ENCODE measurements at regions not wholly inside any gene's neighbourhood (a gene's known extent, or its start where the extent isn't known, plus 50 kb on each side); places are given as distances from the start of the nearest gene placed in this dataset.
"Not testable (repeated sequence)": the region's sequence is repeated elsewhere in the genome, so short reads cannot be mapped to it uniquely, and the experiment has no call there.

- no peaks in the 10 kb centered on the region for H3K36me3 ChIP-seq (ENCODE audit: control insufficient read depth in 1 of 2, insufficient read depth in 2 of 2, low read length in 2 of 2)
- no peak for TF ChIP-seq EGR1 (IDR thresholded peaks at IDR 0.05; ENCODE audit: low read depth)
- ChIA-PET CTCF (no interaction called here), RAD21 (ENCODE audit: low non-redundant PET in 1 of 2, low total read pairs in 2 of 2, uncharacterized antibody in 2 of 2, unreplicated experiment in 2 of 2) (no interaction called here), POLR2A (no interaction called here)
- no peak overlapping the region for H2AFZ ChIP-seq (ENCODE audit: low read depth, low read length, poor library complexity, severe bottlenecking)
- no peaks in the 10 kb centered on the region for H3K4me1 ChIP-seq (ENCODE audit: control insufficient read depth in 1 of 2, insufficient read depth in 2 of 2, low read length in 2 of 2)
- H3K27me3 ChIP-seq (ENCODE audit: insufficient read depth, low read length), result no peaks in the 10 kb centered on the region
- no TSS peak for BruUV-seq (replicated peaks)
- no peaks in the 10 kb centered on the region for H3K9me3 ChIP-seq (ENCODE audit: control insufficient read depth in 1 of 2, insufficient read depth in 1 of 2, low read depth in 1 of 2, low read length in 2 of 2)
- intact Hi-C loops (cut with micrococcal nuclease), result no loop called here
- no peak for DNase-seq (ENCODE audit: low read depth, low spot score)
- no peaks in the 10 kb centered on the region for H3K79me2 ChIP-seq (ENCODE audit: insufficient read depth, low read length)
- H3K27ac ChIP-seq (ENCODE audit: low read depth, low read length), result no peak overlapping the region
- no peak overlapping the region for H3K9ac ChIP-seq (ENCODE audit: low read length)
- H3K9me2 ChIP-seq (ENCODE audit: insufficient read depth), result no peaks in the 10 kb centered on the region
- no peaks in the 10 kb centered on the region for H4K20me1 ChIP-seq (ENCODE audit: insufficient read depth)
- H3K4me2 ChIP-seq (ENCODE audit: low read length), result no peak overlapping the region
- no peak overlapping the region for H3K4me3 ChIP-seq (replicated peaks in 1 of 2; ENCODE audit: low read depth in 1 of 2, low read length in 2 of 2)
- ATAC-seq, result no peak
Measured at GRCh38 chr1:172795741-172796140, 136.8 kb downstream of the FASLG start.

GRCh38 chr1:172799804-172800203, 140.9 kb downstream of the FASLG start:
- DNase-seq (ENCODE audit: low read depth, low spot score); H3K27me3 ChIP-seq (ENCODE audit: insufficient read depth, low read length); POLR2A ChIA-PET; RAD21 ChIA-PET (ENCODE audit: low non-redundant PET in 1 of 2, low total read pairs in 2 of 2, uncharacterized antibody in 2 of 2, unreplicated experiment in 2 of 2); intact Hi-C loops (cut with micrococcal nuclease); H3K9me2 ChIP-seq (ENCODE audit: insufficient read depth); H3K9ac ChIP-seq (ENCODE audit: low read length); H3K27ac ChIP-seq (ENCODE audit: low read depth, low read length); BruUV-seq (replicated peaks); H3K9me3 ChIP-seq (ENCODE audit: control insufficient read depth in 1 of 2, insufficient read depth in 1 of 2, low read depth in 1 of 2, low read length in 2 of 2); H3K4me3 ChIP-seq (replicated peaks in 1 of 2; ENCODE audit: low read depth in 1 of 2, low read length in 2 of 2); H4K20me1 ChIP-seq (ENCODE audit: insufficient read depth); ATAC-seq; H2AFZ ChIP-seq (ENCODE audit: low read depth, low read length, poor library complexity, severe bottlenecking); H3K4me2 ChIP-seq (ENCODE audit: low read length); H3K79me2 ChIP-seq (ENCODE audit: insufficient read depth, low read length); H3K4me1 ChIP-seq (ENCODE audit: control insufficient read depth in 1 of 2, insufficient read depth in 2 of 2, low read length in 2 of 2); H3K36me3 ChIP-seq (ENCODE audit: control insufficient read depth in 1 of 2, insufficient read depth in 2 of 2, low read length in 2 of 2); CTCF ChIA-PET: not testable (repeated sequence)

GRCh38 chr1:172801771-172802322, 142.9 kb downstream of the FASLG start:
- intact Hi-C loops (cut with micrococcal nuclease), result no loop called here
- DNase-seq (ENCODE audit: low read depth, low spot score), result no peak
- no TSS peak for BruUV-seq (replicated peaks)
- no peaks in the 10 kb centered on the region for H3K9me3 ChIP-seq (ENCODE audit: control insufficient read depth in 1 of 2, insufficient read depth in 1 of 2, low read depth in 1 of 2, low read length in 2 of 2)
- H2AFZ ChIP-seq (ENCODE audit: low read depth, low read length, poor library complexity, severe bottlenecking), result no peak overlapping the region
- no peaks in the 10 kb centered on the region; a peak in 1 of 4 replicates for H3K36me3 ChIP-seq (ENCODE audit: control insufficient read depth in 1 of 2, insufficient read depth in 2 of 2, low read length in 2 of 2)
- H3K27ac ChIP-seq (ENCODE audit: low read depth, low read length), result no peak overlapping the region
- H4K20me1 ChIP-seq (ENCODE audit: insufficient read depth), result no peaks in the 10 kb centered on the region
- no peaks in the 10 kb centered on the region for H3K9me2 ChIP-seq (ENCODE audit: insufficient read depth)
- ChIA-PET RAD21 (ENCODE audit: low non-redundant PET in 1 of 2, low total read pairs in 2 of 2, uncharacterized antibody in 2 of 2, unreplicated experiment in 2 of 2) (no interaction called here), CTCF (no interaction called here), POLR2A (no interaction called here)
- no peak overlapping the region for H3K9ac ChIP-seq (ENCODE audit: low read length)
- no peak for TF ChIP-seq JUND (IDR thresholded peaks at IDR 0.05)
- TF ChIP-seq RAD21 (IDR thresholded peaks at IDR 0.05; ENCODE audit: low read depth), result no peak
- TF ChIP-seq CBX3 (IDR thresholded peaks at IDR 0.05; ENCODE audit: low read depth), result no peak
- TF ChIP-seq YY1 (IDR thresholded peaks at IDR 0.05; ENCODE audit: extremely low read depth, insufficient replicate concordance, low read depth, low read length), result no peak
- no peak for TF ChIP-seq MAX (IDR thresholded peaks at IDR 0.05)
- TF ChIP-seq POLR2A (IDR thresholded peaks at IDR 0.05; ENCODE audit: borderline replicate concordance, extremely low read depth, insufficient read depth, insufficient read length), result no peak
- no peak overlapping the region for H3K4me3 ChIP-seq (replicated peaks in 1 of 2; ENCODE audit: low read depth in 1 of 2, low read length in 2 of 2)
- no peaks in the 10 kb centered on the region for H3K79me2 ChIP-seq (ENCODE audit: insufficient read depth, low read length)
- no peaks in the 10 kb centered on the region for H3K27me3 ChIP-seq (ENCODE audit: insufficient read depth, low read length)
- H3K4me1 ChIP-seq (ENCODE audit: control insufficient read depth in 1 of 2, insufficient read depth in 2 of 2, low read length in 2 of 2), result no peaks in the 10 kb centered on the region
- no peak overlapping the region for H3K4me2 ChIP-seq (ENCODE audit: low read length)
- no peak for ATAC-seq
